BLaER1 (cell line): ENCODE measurements at regions not wholly inside any gene's neighbourhood (a gene's known extent, or its start where the extent isn't known, plus 50 kb on each side); places are given as distances from the start of the nearest gene placed in this dataset.
"Not testable (repeated sequence)": the region's sequence is repeated elsewhere in the genome, so short reads cannot be mapped to it uniquely, and the experiment has no call there.

ENCODE experiments used
- H3K27ac ChIP-seq: shearing (Covaris generic); formaldehyde crosslinking; 2 replicates; pipeline ENCODE4 v1.8.1; 2022
- H3K27me3 ChIP-seq: shearing (Covaris generic); formaldehyde crosslinking; 2 replicates; pipeline ENCODE4 v1.8.1; 2022
- H3K36me3 ChIP-seq: shearing (Covaris generic); formaldehyde crosslinking; 2 replicates; pipeline ENCODE4 v1.8.1; 2022
- H3K4me1 ChIP-seq: shearing (Covaris generic); formaldehyde crosslinking; 2 replicates; pipeline ENCODE4 v1.8.1; 2022
- H3K4me2 ChIP-seq: shearing (Covaris generic); formaldehyde crosslinking; 2 replicates; pipeline ENCODE4 v1.8.1; 2022
- H3K4me3 ChIP-seq: shearing (Covaris generic); formaldehyde crosslinking; 2 replicates; pipeline ENCODE4 v1.8.1; 2022
- H3K9ac ChIP-seq: shearing (Covaris generic); formaldehyde crosslinking; 2 replicates; pipeline ENCODE4 v1.8.1; 2022
- H3K9me3 ChIP-seq: shearing (Covaris generic); formaldehyde crosslinking; 2 replicates; pipeline ENCODE4 v1.8.1; 2022
- H4K20me1 ChIP-seq: shearing (Covaris generic); formaldehyde crosslinking; 2 replicates; pipeline ENCODE4 v1.8.1; 2022
- Cebpa-rat ChIP-seq: shearing (Covaris generic); IDR thresholded peaks from 2 replicates; pipeline ENCODE4 v1.8.1; 2022

DNA sequence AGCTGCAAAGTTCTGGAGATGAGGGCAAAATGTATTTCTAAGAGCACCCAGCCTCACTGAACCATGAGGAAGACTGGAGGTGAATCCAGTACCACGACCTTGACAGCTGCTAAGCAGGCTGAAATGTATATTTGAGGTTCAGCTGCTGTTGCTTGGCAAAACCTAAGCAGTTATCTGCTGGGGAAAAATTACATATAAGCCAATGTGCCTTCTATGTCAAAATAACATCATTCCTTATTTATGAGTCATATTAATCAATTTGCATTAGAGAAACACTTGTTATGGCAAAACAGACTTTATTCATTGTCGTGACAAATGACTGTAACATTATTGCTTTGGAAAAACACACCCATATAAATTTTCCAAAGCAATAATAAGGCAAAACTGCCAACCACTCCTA lies 560.5 kb upstream of the NR5A2 start:
- TF ChIP-seq Cebpa-rat: no peak
- no peak overlapping the region for H3K4me3 ChIP-seq
- no peaks in the 10 kb centered on the region for H3K36me3 ChIP-seq
- no peak overlapping the region for H3K27ac ChIP-seq
- H4K20me1 ChIP-seq: no peaks in the 10 kb centered on the region
- H3K27me3 ChIP-seq: no peaks in the 10 kb centered on the region
- H3K4me1 ChIP-seq: peaks cover 7% of the 10 kb centered on the region; the same call in 1 of the 2 replicates
- H3K4me2 ChIP-seq: no peak overlapping the region
- H3K9ac ChIP-seq: no peak overlapping the region
- H3K9me3 ChIP-seq: peaks cover 11% of the 10 kb centered on the region

DNA sequence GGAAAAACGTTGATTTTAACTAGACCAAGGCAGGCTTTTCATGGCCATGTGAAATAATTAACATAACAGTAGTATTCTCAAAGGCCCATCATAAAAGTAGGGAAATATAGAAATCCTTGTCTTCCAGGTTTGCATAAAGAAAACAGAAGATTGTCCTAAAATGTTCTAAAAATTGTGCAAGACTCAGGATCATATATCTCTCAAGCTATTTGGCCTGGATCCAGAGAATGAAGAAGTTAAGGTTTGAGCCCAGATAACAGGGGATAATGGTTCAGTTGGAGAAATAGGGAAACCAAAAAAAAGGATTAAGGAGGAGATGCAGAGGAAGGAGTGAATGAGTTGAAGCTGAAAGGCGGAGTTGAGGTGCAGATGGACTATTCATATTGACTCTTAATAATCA lies 555.5 kb upstream of the NR5A2 start:
- no peak overlapping the region for H3K27ac ChIP-seq
- H3K9ac ChIP-seq: no peak overlapping the region
- H3K36me3 ChIP-seq: no peaks in the 10 kb centered on the region
- TF ChIP-seq Cebpa-rat: no peak
- H3K27me3 ChIP-seq: no peaks in the 10 kb centered on the region
- H3K4me2 ChIP-seq: no peak overlapping the region
- H3K9me3 ChIP-seq: no peaks in the 10 kb centered on the region
- no peaks in the 10 kb centered on the region for H4K20me1 ChIP-seq
- no peaks in the 10 kb centered on the region for H3K4me1 ChIP-seq
- no peak overlapping the region for H3K4me3 ChIP-seq

DNA sequence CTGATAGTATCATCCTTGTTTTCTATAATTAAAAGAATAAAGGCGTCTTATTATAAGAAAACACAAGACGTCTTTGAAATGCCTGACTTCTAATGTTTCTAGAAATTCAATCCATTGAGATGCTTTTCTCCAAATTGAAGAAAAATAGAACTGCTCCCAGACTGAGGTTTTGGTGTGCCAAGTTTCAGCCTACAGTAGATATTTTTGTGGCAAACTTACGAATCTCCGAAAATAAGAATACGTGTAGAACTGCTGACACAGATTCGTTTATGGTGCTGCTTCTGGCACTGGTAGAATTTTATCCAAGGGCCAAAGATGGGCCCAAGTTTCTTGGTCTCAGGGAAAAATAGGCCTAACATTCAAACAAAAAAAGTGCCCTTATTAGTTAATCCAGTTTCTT lies 554.5 kb upstream of the NR5A2 start:
- no peak overlapping the region for H3K27ac ChIP-seq
- no peaks in the 10 kb centered on the region for H3K4me1 ChIP-seq
- TF ChIP-seq Cebpa-rat: no peak
- no peaks in the 10 kb centered on the region for H4K20me1 ChIP-seq
- H3K4me3 ChIP-seq: no peak overlapping the region
- no peaks in the 10 kb centered on the region for H3K9me3 ChIP-seq
- no peak overlapping the region for H3K4me2 ChIP-seq
- H3K36me3 ChIP-seq: no peaks in the 10 kb centered on the region
- H3K27me3 ChIP-seq: no peaks in the 10 kb centered on the region
- H3K9ac ChIP-seq: no peak overlapping the region

DNA sequence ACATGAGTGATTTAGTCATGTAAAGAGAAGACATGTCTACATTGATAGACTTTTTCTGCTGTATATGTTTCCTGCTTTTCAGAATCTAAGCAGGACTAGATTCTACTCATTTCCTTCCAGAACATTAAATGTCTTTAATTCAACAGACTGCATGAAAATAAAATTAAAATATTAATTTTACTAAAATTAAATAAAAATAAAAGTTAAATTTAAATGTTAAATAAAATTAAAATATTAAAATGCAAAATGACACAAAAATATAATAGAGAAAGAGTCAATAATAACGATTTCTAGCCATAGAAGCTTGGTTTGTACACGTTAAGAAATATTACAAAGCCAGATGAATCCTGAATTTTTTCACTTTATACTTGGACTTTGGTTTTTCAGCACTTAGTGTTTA lies 552.8 kb upstream of the NR5A2 start:
- Histone ChIP-seq H3K4me2 (no peak overlapping the region), H3K4me1 (no peaks in the 10 kb centered on the region), H3K27ac (no peak overlapping the region), H3K36me3 (no peaks in the 10 kb centered on the region), H3K27me3 (no peaks in the 10 kb centered on the region), H3K4me3 (no peak overlapping the region), H3K9me3 (no peaks in the 10 kb centered on the region), H3K9ac (no peak overlapping the region), H4K20me1 (no peaks in the 10 kb centered on the region)
- no peak for TF ChIP-seq Cebpa-rat

DNA sequence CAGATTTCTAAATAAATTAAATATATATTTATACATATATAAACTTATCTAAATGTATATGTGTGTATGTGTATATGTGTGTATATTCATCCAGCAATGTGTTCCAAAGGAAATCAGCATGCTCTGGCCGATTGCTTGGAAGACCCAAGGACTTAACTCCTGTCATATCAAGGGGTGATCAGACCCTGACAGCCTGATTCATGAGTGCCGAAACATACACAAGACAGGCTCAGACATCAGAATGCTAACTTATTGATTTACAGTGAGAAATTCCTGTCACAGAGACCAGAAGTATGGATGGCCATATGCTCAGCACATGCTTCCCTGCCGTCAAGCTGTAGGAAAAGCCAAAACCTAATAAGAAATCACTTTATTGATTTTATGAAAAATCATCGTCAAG lies 545.1 kb upstream of the NR5A2 start:
- Histone ChIP-seq H3K27ac (no peak overlapping the region), H3K27me3 (no peaks in the 10 kb centered on the region), H3K4me3 (no peak overlapping the region), H3K9ac (no peak overlapping the region), H3K36me3 (no peaks in the 10 kb centered on the region), H3K4me2 (no peak overlapping the region), H3K9me3 (no peaks in the 10 kb centered on the region), H4K20me1 (no peaks in the 10 kb centered on the region), H3K4me1 (no peaks in the 10 kb centered on the region)
- TF ChIP-seq Cebpa-rat: no peak

DNA sequence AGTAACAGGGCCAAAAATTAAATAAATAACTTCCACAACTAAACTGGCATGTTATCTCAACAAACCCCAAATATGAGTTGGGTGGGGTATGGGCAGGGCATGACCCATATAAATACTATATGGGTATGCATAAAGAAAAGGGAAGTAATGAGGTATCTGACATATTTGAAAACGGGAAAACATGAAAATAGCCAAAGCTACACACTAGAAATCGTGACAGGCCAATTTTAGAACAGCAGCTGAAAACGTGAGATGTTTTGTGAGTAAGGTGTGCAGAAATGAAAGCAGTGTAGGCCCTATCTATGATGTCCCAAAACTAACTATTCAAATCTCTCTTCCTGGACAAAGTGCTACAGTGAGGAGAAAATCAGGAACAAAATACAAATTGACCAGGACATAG lies 537.9 kb upstream of the NR5A2 start:
- Histone ChIP-seq H3K27ac (no peak overlapping the region), H3K4me3 (no peak overlapping the region), H4K20me1 (no peaks in the 10 kb centered on the region), H3K27me3 (no peaks in the 10 kb centered on the region), H3K36me3 (no peaks in the 10 kb centered on the region), H3K4me2 (no peak overlapping the region), H3K9ac (no peak overlapping the region), H3K4me1 (no peaks in the 10 kb centered on the region), H3K9me3 (peaks cover 14% of the 10 kb centered on the region)
- TF ChIP-seq Cebpa-rat: no peak

DNA sequence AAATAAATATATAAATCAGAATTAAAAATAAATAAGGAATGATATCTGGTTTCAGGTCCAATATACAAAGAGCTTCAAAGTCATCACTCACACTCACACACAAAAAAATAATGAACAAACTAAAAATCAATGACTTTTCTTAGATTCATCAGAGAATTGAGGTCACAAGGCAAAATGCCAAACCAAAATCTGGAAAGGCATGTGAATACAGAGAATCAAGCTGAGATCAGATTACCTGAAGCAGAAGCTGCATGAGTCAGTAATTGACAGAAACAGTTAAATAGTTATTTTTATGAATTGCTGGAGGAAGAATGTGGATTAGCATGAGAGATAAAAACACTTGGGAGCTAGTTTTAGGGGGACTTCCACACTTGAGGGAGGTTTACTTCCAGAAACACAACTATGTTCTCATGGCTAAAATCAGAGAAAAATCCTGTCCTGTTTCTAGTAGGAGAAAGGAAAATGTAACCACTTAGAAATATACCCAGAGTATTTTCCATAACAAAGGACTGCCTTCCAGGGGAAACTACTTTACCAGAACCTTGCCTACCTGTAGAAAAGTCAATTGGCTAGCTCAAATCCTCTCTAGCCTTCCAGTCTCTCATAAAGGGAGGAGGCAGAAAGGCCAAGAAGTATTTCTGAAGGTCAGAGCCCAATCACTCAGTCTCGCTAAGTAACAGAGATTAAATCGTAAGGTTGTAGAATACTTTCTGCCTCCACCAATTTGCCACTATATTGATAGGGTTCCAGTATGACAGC lies 536.6 kb upstream of the NR5A2 start:
- H3K36me3 ChIP-seq: no peaks in the 10 kb centered on the region
- no peaks in the 10 kb centered on the region for H3K27me3 ChIP-seq
- H3K9me3 ChIP-seq: peaks cover 26% of the 10 kb centered on the region
- TF ChIP-seq Cebpa-rat: no peak
- H3K9ac ChIP-seq: no peak overlapping the region
- no peaks in the 10 kb centered on the region for H4K20me1 ChIP-seq
- H3K27ac ChIP-seq: no peak overlapping the region
- H3K4me2 ChIP-seq: no peak overlapping the region
- H3K4me3 ChIP-seq: no peak overlapping the region
- H3K4me1 ChIP-seq: no peaks in the 10 kb centered on the region

DNA sequence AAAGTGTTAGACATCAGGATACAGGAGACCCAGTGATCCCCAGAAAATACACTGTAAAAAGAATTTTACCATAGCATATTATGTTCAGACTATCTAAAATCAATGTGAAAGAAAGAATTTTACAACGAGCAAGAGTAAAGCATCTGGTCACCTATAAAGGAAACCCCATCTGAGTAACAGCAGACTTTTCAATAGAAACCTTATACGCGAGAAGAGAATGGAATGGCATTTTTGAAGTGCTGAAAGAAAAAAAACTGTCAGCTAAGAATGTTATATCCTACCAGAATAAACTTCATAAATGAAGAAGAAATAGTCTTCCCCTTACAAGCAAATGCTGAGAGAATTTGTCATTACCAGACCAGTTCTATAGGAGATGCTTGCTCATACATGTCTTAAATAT lies 532.1 kb upstream of the NR5A2 start:
- Histone ChIP-seq H3K4me2 (no peak overlapping the region), H3K9ac (no peak overlapping the region), H3K4me3 (no peak overlapping the region), H3K27ac (no peak overlapping the region), H4K20me1 (no peaks in the 10 kb centered on the region), H3K27me3 (no peaks in the 10 kb centered on the region), H3K36me3 (no peaks in the 10 kb centered on the region), H3K9me3 (peaks cover 26% of the 10 kb centered on the region), H3K4me1 (peaks cover 13% of the 10 kb centered on the region)
- TF ChIP-seq Cebpa-rat: no peak

DNA sequence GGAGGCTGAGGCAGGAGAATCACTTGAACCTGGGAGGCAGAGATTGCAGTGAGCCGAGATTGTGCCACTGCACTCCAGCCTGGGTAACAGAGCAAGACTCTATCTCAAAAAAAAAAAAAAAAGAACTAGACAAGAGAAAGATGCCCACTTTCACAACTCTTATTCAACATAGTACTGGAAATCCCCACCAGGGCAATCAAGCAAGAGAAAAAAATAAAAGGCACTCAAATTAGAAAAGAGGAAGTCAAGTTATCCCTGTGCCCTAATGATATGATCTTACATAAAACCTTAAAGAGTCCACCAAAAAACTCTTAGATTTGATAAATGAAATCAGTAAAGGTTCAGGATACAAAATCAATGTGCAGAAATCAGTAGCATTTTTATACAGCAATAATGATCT lies 528.7 kb upstream of the NR5A2 start:
- not testable (repeated sequence) for H3K4me3 ChIP-seq, H3K9ac ChIP-seq, H3K27me3 ChIP-seq, H4K20me1 ChIP-seq, H3K36me3 ChIP-seq, H3K27ac ChIP-seq
- peaks cover 20% of the 10 kb centered on the region for H3K9me3 ChIP-seq
- peaks cover 13% of the 10 kb centered on the region for H3K4me1 ChIP-seq
- H3K4me2 ChIP-seq: peak overlapping the region; percentile 17; the same call in 1 of the 2 replicates

DNA sequence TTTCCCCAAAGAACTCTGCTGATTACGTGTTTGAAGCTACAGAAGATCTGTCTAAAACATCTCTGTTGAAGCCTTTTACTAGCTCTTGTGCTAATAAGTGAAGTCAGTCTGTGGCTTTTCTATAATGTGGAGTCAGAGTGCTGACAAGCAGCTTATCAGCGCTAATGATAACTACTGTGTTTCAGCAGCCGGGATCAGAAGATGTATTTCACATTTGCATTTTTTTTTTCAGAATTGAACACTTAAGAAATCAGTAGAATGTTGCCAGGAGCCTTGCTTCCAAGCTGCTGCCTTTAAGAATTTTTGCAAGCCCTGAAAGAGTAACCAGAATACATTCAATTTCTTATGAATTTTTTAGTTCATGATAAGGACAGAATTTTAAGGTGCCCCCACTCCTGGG lies 519.4 kb upstream of the NR5A2 start:
- H3K4me3 ChIP-seq: no peak overlapping the region
- TF ChIP-seq Cebpa-rat: no peak
- no peaks in the 10 kb centered on the region for H3K27me3 ChIP-seq
- no peaks in the 10 kb centered on the region for H3K36me3 ChIP-seq
- no peak overlapping the region for H3K9ac ChIP-seq
- H3K9me3 ChIP-seq: no peaks in the 10 kb centered on the region
- H3K4me1 ChIP-seq: peaks cover 5% of the 10 kb centered on the region; the same call in 1 of the 2 replicates
- no peak overlapping the region for H3K27ac ChIP-seq
- H3K4me2 ChIP-seq: no peak overlapping the region
- H4K20me1 ChIP-seq: no peaks in the 10 kb centered on the region

DNA sequence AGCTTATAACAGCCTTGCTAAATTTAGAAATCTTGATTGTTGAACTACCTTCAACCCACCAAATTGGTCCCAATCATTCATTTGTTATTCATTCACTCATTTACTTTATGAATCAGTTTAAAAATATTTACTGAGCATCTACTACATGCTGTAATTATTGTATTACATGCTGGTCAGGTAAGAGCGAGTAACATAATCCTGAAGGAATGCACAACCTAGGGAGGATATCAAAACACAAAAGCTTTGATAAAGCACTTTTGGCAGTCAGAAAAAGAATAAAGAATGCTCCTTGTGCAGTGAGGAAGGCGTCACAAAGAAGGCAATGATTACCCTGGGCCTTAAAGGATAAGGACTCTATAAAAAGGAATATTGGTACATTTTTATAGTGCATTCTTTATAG lies 518.9 kb upstream of the NR5A2 start:
- H3K36me3 ChIP-seq: no peaks in the 10 kb centered on the region
- no peak overlapping the region for H3K27ac ChIP-seq
- H3K9me3 ChIP-seq: no peaks in the 10 kb centered on the region
- H3K4me3 ChIP-seq: no peak overlapping the region
- H3K27me3 ChIP-seq: no peaks in the 10 kb centered on the region
- H3K4me1 ChIP-seq: peaks cover 5% of the 10 kb centered on the region; the same call in 1 of the 2 replicates
- H3K9ac ChIP-seq: no peak overlapping the region
- TF ChIP-seq Cebpa-rat: no peak
- no peak overlapping the region for H3K4me2 ChIP-seq
- no peaks in the 10 kb centered on the region for H4K20me1 ChIP-seq
